GM12878 (cell line): ENCODE measurements at regions not wholly inside any gene's neighbourhood (a gene's known extent, or its start where the extent isn't known, plus 50 kb on each side); places are given as distances from the start of the nearest gene placed in this dataset.

Source experiments
- ATAC-seq: fragments of 200-7000 bp; cut with Tn5 transposase; 3 replicates; pipeline ENCODE4 v1.9.1; 2020; ENCODE audit warnings: mild to moderate bottlenecking, moderate library complexity
- BruUV-seq: library from RNA; stranded (reverse); fragments of 400-500 nt; replicated peaks from 2 replicates; lab custom pipeline; 2021; lab: Mats Ljungman, UMichigan
- CTCF ChIA-PET: fragments of 300-600 bp; sonication (Branson Sonifier 250); formaldehyde crosslinking; extraction: SDS; loops from one replicate; lab custom pipeline; 2021; ENCODE audit warnings: inconsistent platforms; lab: Yijun Ruan, JAX
- POLR2A ChIA-PET: fragments of 350-600 bp; formaldehyde crosslinking; extraction: SDS; loops from one replicate; lab custom pipeline; 2021; ENCODE audit warnings: inconsistent platforms; lab: Charles Lee
- RAD21 ChIA-PET: fragments of 300-600 bp; sonication (Branson Sonifier 250); formaldehyde crosslinking; loops from one replicate; lab custom pipeline; 2023; ENCODE audit warnings: antibody characterized with exemption; ENCODE audit not compliant: unreplicated experiment; lab: Charles Lee
- SMC1A ChIA-PET: fragments of 300-600 bp; sonication (Branson Sonifier 250); formaldehyde crosslinking; loops from one replicate; lab custom pipeline; 2023; ENCODE audit not compliant: unreplicated experiment, uncharacterized antibody; lab: Charles Lee
- DNase-seq: peaks from one replicate; pipeline ENCODE4 v3.0.0-alpha.2; 2011; ENCODE audit warnings: low read depth, low spot score
- FAIRE-seq: peaks from 3 replicates; lab custom pipeline; 2011; peaks lifted over from hg19 to GRCh38; lab: Jason Lieb, UNC
- H2AFZ ChIP-seq: 2 replicates; pipeline ENCODE4 v1.6.0; 2011; ENCODE audit warnings: low read depth, low read length, control low read depth; ENCODE audit not compliant: control insufficient read depth
- H3K27ac ChIP-seq: 2 replicates; pipeline ENCODE4 v1.5.1; 2011; ENCODE audit warnings: control low read depth; ENCODE audit not compliant: control insufficient read depth, insufficient read depth
- H3K27me3 ChIP-seq, 2 experiments: replicated peaks in 1 of 2; 2 replicates each; pipeline versions ENCODE4 v1.6.0 to v1.6.1; 2011; ENCODE audit warnings: low read length in 1 of 2; ENCODE audit not compliant: control insufficient read depth in 2 of 2, insufficient read depth in 2 of 2
- H3K36me3 ChIP-seq, 2 experiments: 2 replicates each; pipeline ENCODE4 v1.5.1; 2011; ENCODE audit warnings: low read length in 1 of 2; ENCODE audit not compliant: control insufficient read depth in 2 of 2, insufficient read depth in 2 of 2
- H3K4me1 ChIP-seq: 2 replicates; pipeline ENCODE4 v1.6.1; 2011; ENCODE audit warnings: mild to moderate bottlenecking, low read length, moderate library complexity, mixed read lengths; ENCODE audit not compliant: control insufficient read depth, insufficient read depth
- H3K4me2 ChIP-seq: 2 replicates; pipeline ENCODE4 v1.6.0; 2011; ENCODE audit warnings: control low read depth; ENCODE audit not compliant: control insufficient read depth, insufficient read depth
- H3K4me3 ChIP-seq: fragments of 200-600 bp; sonication (generic); 2 replicates; pipeline ENCODE4 v1.5.1; 2016
- H3K79me2 ChIP-seq: 2 replicates; pipeline ENCODE4 v1.6.0; 2011; ENCODE audit warnings: low read length; ENCODE audit not compliant: control insufficient read depth, insufficient read depth
- H3K9ac ChIP-seq: 2 replicates; pipeline ENCODE4 v1.8.0; 2011; ENCODE audit warnings: low read length, control low read depth, mixed read lengths; ENCODE audit not compliant: control insufficient read depth, insufficient read depth
- H3K9me3 ChIP-seq: replicated peaks from 3 replicates; pipeline ENCODE4 v1.5.1; 2011; ENCODE audit warnings: mild to moderate bottlenecking, low read length; ENCODE audit not compliant: control insufficient read depth, insufficient read depth
- H4K20me1 ChIP-seq: 2 replicates; pipeline ENCODE4 v1.6.0; 2011; ENCODE audit not compliant: control insufficient read depth, insufficient read depth
- CHD4 ChIP-seq: fragments of 200-600 bp; sonication (generic); IDR thresholded peaks from 2 replicates; pipeline ENCODE4 v1.6.1; 2016; ENCODE audit warnings: mild to moderate bottlenecking
- GABPA ChIP-seq: IDR thresholded peaks from 2 replicates; pipeline ENCODE4 v1.6.1; 2014; ENCODE audit warnings: antibody characterized with exemption, low read depth, mild to moderate bottlenecking, inconsistent platforms
- MTA3 ChIP-seq: IDR thresholded peaks from 2 replicates; pipeline ENCODE4 v1.6.1; 2012; ENCODE audit warnings: low read length, inconsistent platforms, borderline replicate concordance
- SP1 ChIP-seq: IDR thresholded peaks from one replicate; pipeline ENCODE4 v1.6.1; 2011; ENCODE audit warnings: low read depth, low read length
- ZNF622 ChIP-seq: fragments of 450-650 bp; IDR thresholded peaks from 2 replicates; pipeline ENCODE4 v1.6.1; 2017; ENCODE audit warnings: mild to moderate bottlenecking, inconsistent platforms
- ZSCAN29 ChIP-seq: fragments of 450-650 bp; IDR thresholded peaks from 2 replicates; pipeline ENCODE4 v1.6.1; 2017; ENCODE audit warnings: mild to moderate bottlenecking, moderate library complexity
- WGBS: methylation state at CpG from one replicate; pipeline ENCODE4 v1.1.6; 2016; ENCODE audit warnings: low lambda C conversion rate; ENCODE audit not compliant: insufficient replicate concordance, insufficient coverage; ENCODE audit errors: missing lambda C conversion rate; 5-methylcytosine and 5-hydroxymethylcytosine counted together
- in situ Hi-C: fragments of 300-500 bp; cut with MboI; formaldehyde crosslinking; loops from 9 replicates; pipeline ENCODE4 v1.14.3; 2018; ENCODE audit warnings: mixed read lengths
- intact Hi-C: fragments of 100-400 bp; cut with micrococcal nuclease; formaldehyde crosslinking; loops from one replicate; pipeline ENCODE4 v1.14.2; 2022; ENCODE audit not compliant: unreplicated experiment
- TF ChIP-seq, protein P1 (sequence below): fragments of 450-650 bp; formaldehyde crosslinking; IDR thresholded peaks from 2 replicates; pipeline ENCODE4 v1.5.0; 2022; ENCODE audit warnings: mild to moderate bottlenecking, missing genetic modification characterization
- TF ChIP-seq, protein P2 (sequence below): fragments of 450-650 bp; IDR thresholded peaks from 2 replicates; pipeline ENCODE4 v1.6.1; 2017; ENCODE audit warnings: antibody characterized with exemption, mild to moderate bottlenecking, moderate library complexity
- TF ChIP-seq, protein P3 (sequence below): fragments of 150-350 bp; IDR thresholded peaks from 2 replicates; pipeline ENCODE4 v1.6.1; 2016; ENCODE audit warnings: low read depth, low read length
- TF ChIP-seq, protein P4 (sequence below): IDR thresholded peaks from 2 replicates; pipeline ENCODE4 v1.6.1; 2012; ENCODE audit warnings: mild to moderate bottlenecking, low read depth, low read length
- TF ChIP-seq, protein P5 (sequence below): fragments of 450-650 bp; IDR thresholded peaks from 2 replicates; pipeline ENCODE4 v1.6.1; 2014; ENCODE audit warnings: mild to moderate bottlenecking

DNA sequence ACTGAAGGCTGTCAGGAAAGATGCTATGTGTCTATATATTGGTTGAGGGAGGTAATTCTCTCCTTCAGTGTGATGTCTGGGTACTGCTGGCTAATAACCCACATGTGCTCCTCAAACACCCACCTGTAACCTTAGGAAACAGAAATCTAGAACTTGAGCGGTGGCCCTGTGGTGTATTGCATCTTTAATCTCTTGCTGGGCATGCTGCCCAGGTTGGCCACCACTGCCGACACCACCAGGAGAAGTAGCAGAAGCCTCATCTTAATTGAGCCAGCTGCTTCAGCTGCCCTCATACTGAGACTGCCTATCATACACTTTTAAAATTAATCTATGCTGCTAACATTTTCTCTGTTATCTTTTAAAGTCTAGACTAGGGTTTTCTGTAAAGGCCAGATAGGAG is 103.5 kb upstream of the C5orf63 start:
- whole genome bisulfite sequencing, result 44% methylated on average over 2 of the region's 2 CpGs
- Histone ChIP-seq H3K4me1 (no peaks in the 10 kb centered on the region), H3K27me3 (no peaks in the 10 kb centered on the region), H3K79me2 (no peaks in the 10 kb centered on the region), H2AFZ (no peak overlapping the region), H3K9me3 (no peaks in the 10 kb centered on the region), H3K36me3 (no peaks in the 10 kb centered on the region), H3K9ac (no peak overlapping the region), H3K4me2 (no peak overlapping the region), H3K4me3 (no peak overlapping the region), H4K20me1 (no peaks in the 10 kb centered on the region), H3K27ac (no peak overlapping the region)
- RAD21 ChIA-PET, result no interaction called here
- POLR2A ChIA-PET, result no interaction called here
- no peak for FAIRE-seq
- DNase-seq, result no peak
- intact Hi-C loops, result no loop called here
- in situ Hi-C loops, result no loop called here
- SMC1A ChIA-PET, result no interaction called here
- CTCF ChIA-PET, result no interaction called here
- no peak for ATAC-seq
- no TSS peak for BruUV-seq
- no peak for TF ChIP-seq CHD4
- TF ChIP-seq, protein P1, sequence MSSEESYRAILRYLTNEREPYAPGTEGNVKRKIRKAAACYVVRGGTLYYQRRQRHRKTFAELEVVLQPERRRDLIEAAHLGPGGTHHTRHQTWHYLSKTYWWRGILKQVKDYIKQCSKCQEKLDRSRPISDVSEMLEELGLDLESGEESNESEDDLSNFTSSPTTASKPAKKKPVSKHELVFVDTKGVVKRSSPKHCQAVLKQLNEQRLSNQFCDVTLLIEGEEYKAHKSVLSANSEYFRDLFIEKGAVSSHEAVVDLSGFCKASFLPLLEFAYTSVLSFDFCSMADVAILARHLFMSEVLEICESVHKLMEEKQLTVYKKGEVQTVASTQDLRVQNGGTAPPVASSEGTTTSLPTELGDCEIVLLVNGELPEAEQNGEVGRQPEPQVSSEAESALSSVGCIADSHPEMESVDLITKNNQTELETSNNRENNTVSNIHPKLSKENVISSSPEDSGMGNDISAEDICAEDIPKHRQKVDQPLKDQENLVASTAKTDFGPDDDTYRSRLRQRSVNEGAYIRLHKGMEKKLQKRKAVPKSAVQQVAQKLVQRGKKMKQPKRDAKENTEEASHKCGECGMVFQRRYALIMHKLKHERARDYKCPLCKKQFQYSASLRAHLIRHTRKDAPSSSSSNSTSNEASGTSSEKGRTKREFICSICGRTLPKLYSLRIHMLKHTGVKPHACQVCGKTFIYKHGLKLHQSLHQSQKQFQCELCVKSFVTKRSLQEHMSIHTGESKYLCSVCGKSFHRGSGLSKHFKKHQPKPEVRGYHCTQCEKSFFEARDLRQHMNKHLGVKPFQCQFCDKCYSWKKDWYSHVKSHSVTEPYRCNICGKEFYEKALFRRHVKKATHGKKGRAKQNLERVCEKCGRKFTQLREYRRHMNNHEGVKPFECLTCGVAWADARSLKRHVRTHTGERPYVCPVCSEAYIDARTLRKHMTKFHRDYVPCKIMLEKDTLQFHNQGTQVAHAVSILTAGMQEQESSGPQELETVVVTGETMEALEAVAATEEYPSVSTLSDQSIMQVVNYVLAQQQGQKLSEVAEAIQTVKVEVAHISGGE (CRISPR knock-in tag), result no peak
- TF ChIP-seq, protein P2, sequence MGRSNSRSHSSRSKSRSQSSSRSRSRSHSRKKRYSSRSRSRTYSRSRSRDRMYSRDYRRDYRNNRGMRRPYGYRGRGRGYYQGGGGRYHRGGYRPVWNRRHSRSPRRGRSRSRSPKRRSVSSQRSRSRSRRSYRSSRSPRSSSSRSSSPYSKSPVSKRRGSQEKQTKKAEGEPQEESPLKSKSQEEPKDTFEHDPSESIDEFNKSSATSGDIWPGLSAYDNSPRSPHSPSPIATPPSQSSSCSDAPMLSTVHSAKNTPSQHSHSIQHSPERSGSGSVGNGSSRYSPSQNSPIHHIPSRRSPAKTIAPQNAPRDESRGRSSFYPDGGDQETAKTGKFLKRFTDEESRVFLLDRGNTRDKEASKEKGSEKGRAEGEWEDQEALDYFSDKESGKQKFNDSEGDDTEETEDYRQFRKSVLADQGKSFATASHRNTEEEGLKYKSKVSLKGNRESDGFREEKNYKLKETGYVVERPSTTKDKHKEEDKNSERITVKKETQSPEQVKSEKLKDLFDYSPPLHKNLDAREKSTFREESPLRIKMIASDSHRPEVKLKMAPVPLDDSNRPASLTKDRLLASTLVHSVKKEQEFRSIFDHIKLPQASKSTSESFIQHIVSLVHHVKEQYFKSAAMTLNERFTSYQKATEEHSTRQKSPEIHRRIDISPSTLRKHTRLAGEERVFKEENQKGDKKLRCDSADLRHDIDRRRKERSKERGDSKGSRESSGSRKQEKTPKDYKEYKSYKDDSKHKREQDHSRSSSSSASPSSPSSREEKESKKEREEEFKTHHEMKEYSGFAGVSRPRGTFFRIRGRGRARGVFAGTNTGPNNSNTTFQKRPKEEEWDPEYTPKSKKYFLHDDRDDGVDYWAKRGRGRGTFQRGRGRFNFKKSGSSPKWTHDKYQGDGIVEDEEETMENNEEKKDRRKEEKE, result no peak
- TF ChIP-seq, protein P3, sequence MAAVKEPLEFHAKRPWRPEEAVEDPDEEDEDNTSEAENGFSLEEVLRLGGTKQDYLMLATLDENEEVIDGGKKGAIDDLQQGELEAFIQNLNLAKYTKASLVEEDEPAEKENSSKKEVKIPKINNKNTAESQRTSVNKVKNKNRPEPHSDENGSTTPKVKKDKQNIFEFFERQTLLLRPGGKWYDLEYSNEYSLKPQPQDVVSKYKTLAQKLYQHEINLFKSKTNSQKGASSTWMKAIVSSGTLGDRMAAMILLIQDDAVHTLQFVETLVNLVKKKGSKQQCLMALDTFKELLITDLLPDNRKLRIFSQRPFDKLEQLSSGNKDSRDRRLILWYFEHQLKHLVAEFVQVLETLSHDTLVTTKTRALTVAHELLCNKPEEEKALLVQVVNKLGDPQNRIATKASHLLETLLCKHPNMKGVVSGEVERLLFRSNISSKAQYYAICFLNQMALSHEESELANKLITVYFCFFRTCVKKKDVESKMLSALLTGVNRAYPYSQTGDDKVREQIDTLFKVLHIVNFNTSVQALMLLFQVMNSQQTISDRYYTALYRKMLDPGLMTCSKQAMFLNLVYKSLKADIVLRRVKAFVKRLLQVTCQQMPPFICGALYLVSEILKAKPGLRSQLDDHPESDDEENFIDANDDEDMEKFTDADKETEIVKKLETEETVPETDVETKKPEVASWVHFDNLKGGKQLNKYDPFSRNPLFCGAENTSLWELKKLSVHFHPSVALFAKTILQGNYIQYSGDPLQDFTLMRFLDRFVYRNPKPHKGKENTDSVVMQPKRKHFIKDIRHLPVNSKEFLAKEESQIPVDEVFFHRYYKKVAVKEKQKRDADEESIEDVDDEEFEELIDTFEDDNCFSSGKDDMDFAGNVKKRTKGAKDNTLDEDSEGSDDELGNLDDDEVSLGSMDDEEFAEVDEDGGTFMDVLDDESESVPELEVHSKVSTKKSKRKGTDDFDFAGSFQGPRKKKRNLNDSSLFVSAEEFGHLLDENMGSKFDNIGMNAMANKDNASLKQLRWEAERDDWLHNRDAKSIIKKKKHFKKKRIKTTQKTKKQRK, result no peak
- TF ChIP-seq ZSCAN29, result no peak
- TF ChIP-seq, protein P4, sequence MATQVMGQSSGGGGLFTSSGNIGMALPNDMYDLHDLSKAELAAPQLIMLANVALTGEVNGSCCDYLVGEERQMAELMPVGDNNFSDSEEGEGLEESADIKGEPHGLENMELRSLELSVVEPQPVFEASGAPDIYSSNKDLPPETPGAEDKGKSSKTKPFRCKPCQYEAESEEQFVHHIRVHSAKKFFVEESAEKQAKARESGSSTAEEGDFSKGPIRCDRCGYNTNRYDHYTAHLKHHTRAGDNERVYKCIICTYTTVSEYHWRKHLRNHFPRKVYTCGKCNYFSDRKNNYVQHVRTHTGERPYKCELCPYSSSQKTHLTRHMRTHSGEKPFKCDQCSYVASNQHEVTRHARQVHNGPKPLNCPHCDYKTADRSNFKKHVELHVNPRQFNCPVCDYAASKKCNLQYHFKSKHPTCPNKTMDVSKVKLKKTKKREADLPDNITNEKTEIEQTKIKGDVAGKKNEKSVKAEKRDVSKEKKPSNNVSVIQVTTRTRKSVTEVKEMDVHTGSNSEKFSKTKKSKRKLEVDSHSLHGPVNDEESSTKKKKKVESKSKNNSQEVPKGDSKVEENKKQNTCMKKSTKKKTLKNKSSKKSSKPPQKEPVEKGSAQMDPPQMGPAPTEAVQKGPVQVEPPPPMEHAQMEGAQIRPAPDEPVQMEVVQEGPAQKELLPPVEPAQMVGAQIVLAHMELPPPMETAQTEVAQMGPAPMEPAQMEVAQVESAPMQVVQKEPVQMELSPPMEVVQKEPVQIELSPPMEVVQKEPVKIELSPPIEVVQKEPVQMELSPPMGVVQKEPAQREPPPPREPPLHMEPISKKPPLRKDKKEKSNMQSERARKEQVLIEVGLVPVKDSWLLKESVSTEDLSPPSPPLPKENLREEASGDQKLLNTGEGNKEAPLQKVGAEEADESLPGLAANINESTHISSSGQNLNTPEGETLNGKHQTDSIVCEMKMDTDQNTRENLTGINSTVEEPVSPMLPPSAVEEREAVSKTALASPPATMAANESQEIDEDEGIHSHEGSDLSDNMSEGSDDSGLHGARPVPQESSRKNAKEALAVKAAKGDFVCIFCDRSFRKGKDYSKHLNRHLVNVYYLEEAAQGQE, result no peak
- no peak for TF ChIP-seq SP1
- TF ChIP-seq MTA3, result no peak
- TF ChIP-seq, protein P5, sequence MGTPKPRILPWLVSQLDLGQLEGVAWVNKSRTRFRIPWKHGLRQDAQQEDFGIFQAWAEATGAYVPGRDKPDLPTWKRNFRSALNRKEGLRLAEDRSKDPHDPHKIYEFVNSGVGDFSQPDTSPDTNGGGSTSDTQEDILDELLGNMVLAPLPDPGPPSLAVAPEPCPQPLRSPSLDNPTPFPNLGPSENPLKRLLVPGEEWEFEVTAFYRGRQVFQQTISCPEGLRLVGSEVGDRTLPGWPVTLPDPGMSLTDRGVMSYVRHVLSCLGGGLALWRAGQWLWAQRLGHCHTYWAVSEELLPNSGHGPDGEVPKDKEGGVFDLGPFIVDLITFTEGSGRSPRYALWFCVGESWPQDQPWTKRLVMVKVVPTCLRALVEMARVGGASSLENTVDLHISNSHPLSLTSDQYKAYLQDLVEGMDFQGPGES, result no peak
- TF ChIP-seq ZNF622, result no peak
- TF ChIP-seq GABPA, result no peak
